ENCODE measurements at regions not wholly inside any gene's neighbourhood (a gene's known extent, or its start where the extent isn't known, plus 50 kb on each side); places are given as distances from the start of the nearest gene placed in this dataset.

DNA sequence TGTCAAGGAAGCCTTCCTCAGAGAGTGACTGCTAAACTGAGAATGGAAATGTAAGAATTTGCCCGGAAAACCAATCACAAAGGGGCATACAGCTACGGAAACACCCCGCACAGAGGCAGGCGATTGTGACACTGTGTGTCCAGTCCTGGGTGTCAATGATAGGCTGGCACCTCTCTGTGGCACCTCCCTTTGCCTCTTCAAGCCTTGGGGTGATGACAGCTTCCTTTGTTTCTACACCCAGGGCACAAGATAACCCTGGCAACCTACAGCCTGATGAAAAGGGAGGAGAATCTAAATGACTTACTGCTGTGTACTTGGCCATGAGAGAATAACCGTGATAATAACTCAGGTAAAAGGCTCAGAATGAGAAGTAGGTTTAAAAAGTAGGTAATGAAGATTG is 93.6 kb upstream of the SSTR4 start:
- in situ Hi-C loops (cut with HindIII; ENCODE audit: low pct_ligation_motif_present, low sequenced_read_pairs): no loop called here

GRCh38 chr20:22942742-22943141 is 92.4 kb upstream of the SSTR4 start:
- Histone ChIP-seq H3K27me3 (replicated peaks) (no peaks in the 10 kb centered on the region), H3K36me3 (replicated peaks) (no peaks in the 10 kb centered on the region), H3K4me3 (ENCODE audit: low read depth, low read length) (no peak overlapping the region), H3K27ac (no peak overlapping the region)
- DNase-seq: no peak
- no peak for TF ChIP-seq CTCF (IDR thresholded peaks at IDR 0.05; ENCODE audit: low read depth, low read length, missing control alignments)
- in situ Hi-C loops (cut with HindIII; ENCODE audit: low pct_ligation_motif_present, low sequenced_read_pairs): no loop called here

More for the DNA sequence above, 93.6 kb upstream of the SSTR4 start:
- Histone ChIP-seq H3K27ac (no peak overlapping the region), H3K36me3 (replicated peaks) (no peaks in the 10 kb centered on the region), H3K4me3 (ENCODE audit: low read depth, low read length) (no peak overlapping the region), H3K27me3 (replicated peaks) (no peaks in the 10 kb centered on the region)
- DNase-seq: no peak
- no peak for TF ChIP-seq CTCF (IDR thresholded peaks at IDR 0.05; ENCODE audit: low read depth, low read length, missing control alignments)

- Histone ChIP-seq H3K27ac (no peak overlapping the region), H3K4me3 (ENCODE audit: low read depth, low read length) (no peak overlapping the region), H3K27me3 (replicated peaks) (no peaks in the 10 kb centered on the region), H3K36me3 (replicated peaks) (no peaks in the 10 kb centered on the region)
- DNase-seq: no peak
- in situ Hi-C loops (cut with HindIII; ENCODE audit: low pct_ligation_motif_present, low sequenced_read_pairs): no loop called here
- no peak for TF ChIP-seq CTCF (IDR thresholded peaks at IDR 0.05; ENCODE audit: low read depth, low read length, missing control alignments)
Measured at GRCh38 chr20:22944062-22944461, 91.0 kb upstream of the SSTR4 start.

GRCh38 chr20:22944936-22945335 is 90.2 kb upstream of the SSTR4 start:
- in situ Hi-C loops (cut with HindIII; ENCODE audit: low pct_ligation_motif_present, low sequenced_read_pairs): no loop called here
- no peak for DNase-seq
- no peaks in the 10 kb centered on the region for H3K36me3 ChIP-seq (replicated peaks)
- H3K27ac ChIP-seq: no peak overlapping the region
- no peak overlapping the region for H3K4me3 ChIP-seq (ENCODE audit: low read depth, low read length)
- H3K27me3 ChIP-seq (replicated peaks): no peaks in the 10 kb centered on the region
- TF ChIP-seq CTCF (IDR thresholded peaks at IDR 0.05; ENCODE audit: low read depth, low read length, missing control alignments): no peak

GRCh38 chr20:22946596-22946995 is 88.5 kb upstream of the SSTR4 start:
- Histone ChIP-seq H3K4me3 (ENCODE audit: low read depth, low read length) (no peak overlapping the region), H3K27me3 (replicated peaks) (no peaks in the 10 kb centered on the region), H3K27ac (no peak overlapping the region), H3K36me3 (replicated peaks) (no peaks in the 10 kb centered on the region)
- in situ Hi-C loops (cut with HindIII; ENCODE audit: low pct_ligation_motif_present, low sequenced_read_pairs): no loop called here
- no peak for DNase-seq
- TF ChIP-seq CTCF (IDR thresholded peaks at IDR 0.05; ENCODE audit: low read depth, low read length, missing control alignments): no peak

DNA sequence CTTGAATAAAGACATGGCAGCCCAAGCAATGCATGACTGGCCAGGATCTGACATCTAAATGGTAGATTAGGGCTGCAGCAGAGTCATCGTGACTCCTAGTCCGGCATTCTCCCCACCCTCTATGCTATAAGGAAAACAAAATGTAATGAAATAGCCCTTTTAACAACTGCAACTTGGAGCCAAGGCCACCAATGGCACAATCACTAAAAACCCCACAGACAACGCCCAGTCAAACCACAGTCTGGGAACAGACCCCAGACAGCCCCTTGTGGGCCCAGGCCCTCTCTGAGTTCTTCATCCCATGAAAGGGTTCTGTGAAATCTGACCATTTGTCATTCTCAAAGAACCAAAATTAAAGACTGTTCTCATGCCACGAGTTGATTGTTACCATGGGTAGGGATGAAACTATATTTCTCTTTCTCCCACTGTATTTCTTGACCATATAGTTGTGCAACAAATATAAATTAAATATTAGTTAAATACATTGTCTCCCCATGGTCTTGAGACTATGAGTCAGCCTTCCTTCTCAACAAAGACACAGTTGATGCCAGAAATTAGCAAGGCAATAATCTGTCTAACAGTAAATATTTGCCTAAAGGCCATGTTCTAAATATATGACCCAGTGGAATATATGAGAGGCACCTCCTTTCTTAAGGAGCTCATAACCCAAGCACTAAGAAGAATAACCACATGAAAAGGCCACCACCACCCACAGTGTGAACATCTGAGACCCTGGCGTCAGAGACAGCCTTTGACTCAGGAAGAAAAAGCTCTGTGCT is 85.6 kb upstream of the SSTR4 start:
- H3K27ac ChIP-seq: peak overlapping the region; percentile 40
- no peaks in the 10 kb centered on the region for H3K36me3 ChIP-seq (replicated peaks)
- in situ Hi-C loops (cut with HindIII; ENCODE audit: low pct_ligation_motif_present, low sequenced_read_pairs): loop anchor here (25.0 kb wide), 1 partner anchor 237 kb away; no protein-coding TSS in a partner anchor
- peak; percentile 45 for DNase-seq
- no peak for TF ChIP-seq CTCF (IDR thresholded peaks at IDR 0.05; ENCODE audit: low read depth, low read length, missing control alignments)
- H3K4me3 ChIP-seq (ENCODE audit: low read depth, low read length): no peak overlapping the region
- no peaks in the 10 kb centered on the region for H3K27me3 ChIP-seq (replicated peaks)
